ENCODE measurements at regions not wholly inside any gene's neighbourhood (a gene's known extent, or its start where the extent isn't known, plus 50 kb on each side); places are given as distances from the start of the nearest gene placed in this dataset.

DNA sequence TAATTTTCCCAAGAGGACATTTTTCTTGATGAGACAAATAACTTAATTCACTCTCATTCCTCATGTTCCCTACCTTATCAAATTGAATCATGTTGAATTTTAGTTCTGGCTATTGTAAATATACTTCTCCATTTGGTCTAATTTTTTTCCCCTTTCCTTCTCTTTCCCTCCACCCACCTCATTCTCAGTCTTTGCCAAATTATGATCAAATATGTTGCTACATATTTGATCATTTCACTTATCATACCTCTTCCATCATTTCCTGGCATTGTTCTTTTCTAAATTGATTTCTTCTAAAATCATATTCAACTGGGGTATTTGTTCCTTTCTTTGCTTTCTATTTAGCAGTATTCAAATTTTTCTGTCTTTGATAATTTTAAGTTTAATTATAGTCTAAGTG, 52.3 kb downstream of the HDGFL1 start:
- no peak for DNase-seq (ENCODE audit: low spot score)
- intact Hi-C loops (cut with DNase I) = no loop called here

- no peak for DNase-seq (ENCODE audit: low spot score)
- intact Hi-C loops (cut with DNase I) = no loop called here
These were observed 53.0 kb downstream of the HDGFL1 start for GRCh38 chr6:22622351-22622750.

GRCh38 chr6:22622813-22623212, 53.4 kb downstream of the HDGFL1 start:
- intact Hi-C loops (cut with DNase I) = no loop called here
- DNase-seq (ENCODE audit: low spot score) = no peak

- intact Hi-C loops (cut with DNase I) = no loop called here
- no peak for DNase-seq (ENCODE audit: low spot score)
These were observed 58.3 kb downstream of the HDGFL1 start for GRCh38 chr6:22627644-22628043.

- intact Hi-C loops (cut with DNase I) = no loop called here
- no peak for DNase-seq (ENCODE audit: low spot score)
These were observed 61.7 kb downstream of the HDGFL1 start for GRCh38 chr6:22631091-22631490.

DNA sequence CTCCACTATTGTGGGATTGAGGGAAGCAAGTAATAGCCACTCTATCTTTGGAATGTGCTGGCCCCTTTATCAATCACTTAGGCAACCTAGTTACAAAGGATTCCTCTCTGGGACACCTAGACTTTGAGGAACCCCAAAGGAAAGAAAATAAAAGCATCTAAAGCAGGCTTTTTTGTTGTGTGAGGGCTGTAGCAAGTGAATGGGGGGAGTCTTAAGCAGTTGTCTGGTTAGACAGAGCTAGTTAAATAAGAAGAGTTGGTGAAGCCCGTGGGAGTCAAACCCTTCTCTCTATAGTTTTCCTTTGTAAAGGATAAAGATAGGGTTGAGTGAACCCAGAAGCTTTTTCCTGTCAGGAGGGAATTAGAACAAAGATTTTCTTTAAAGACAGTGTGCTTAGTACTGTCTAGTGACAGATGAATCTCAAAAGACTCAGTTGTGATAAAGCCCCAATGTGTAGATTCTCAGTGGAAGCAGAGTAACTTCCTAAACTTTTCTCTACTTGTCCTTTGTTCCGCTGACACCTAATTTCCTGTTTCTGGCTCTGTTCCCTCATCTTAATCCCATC, 63.3 kb downstream of the HDGFL1 start:
- no peak for DNase-seq (ENCODE audit: low spot score)
- intact Hi-C loops (cut with DNase I) = no loop called here

DNA sequence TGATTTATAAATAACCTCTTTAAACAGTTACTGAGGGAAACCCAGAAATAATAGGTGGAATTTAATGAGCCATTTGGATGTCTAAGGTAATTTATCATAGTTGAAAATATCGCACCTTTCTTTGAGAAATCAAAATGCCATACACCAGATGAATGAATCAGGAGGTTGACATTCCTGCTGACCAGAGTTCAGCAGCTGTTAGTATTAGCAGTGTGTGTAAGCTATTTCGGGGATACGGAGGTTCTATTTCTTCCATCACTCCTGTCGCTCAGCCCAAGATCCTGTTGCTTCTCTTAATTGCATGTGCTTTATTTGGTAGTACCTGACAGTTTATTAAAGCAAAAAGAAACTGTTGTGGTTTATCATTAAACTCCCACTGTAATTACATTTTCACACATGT, 67.1 kb downstream of the HDGFL1 start:
- intact Hi-C loops (cut with DNase I) = no loop called here

DNA sequence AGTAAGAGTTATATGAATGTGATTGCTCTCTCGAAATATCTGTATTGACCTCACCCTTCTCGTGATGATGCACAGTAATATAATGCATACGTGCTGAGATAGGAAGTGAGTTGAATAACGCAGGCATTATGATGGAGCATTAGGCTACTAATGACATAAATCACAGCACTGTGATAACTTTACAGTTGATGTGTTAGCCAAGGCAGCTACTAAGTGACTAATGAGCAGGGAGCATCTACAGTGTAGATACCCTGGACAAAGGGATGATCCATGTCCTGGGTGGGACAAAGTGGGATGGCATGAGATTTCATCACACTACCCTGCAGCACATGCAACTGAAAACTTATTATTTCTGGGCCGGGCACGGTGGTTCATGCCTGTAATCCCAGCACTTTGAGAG, 68.4 kb downstream of the HDGFL1 start:
- DNase-seq (ENCODE audit: low spot score) = no peak
- intact Hi-C loops (cut with DNase I) = no loop called here

More for the DNA sequence above, 67.1 kb downstream of the HDGFL1 start:
- no peak for DNase-seq (ENCODE audit: low spot score)

GRCh38 chr6:22638320-22638719, 69.0 kb downstream of the HDGFL1 start:
- DNase-seq (ENCODE audit: low spot score) = no peak
- intact Hi-C loops (cut with DNase I) = no loop called here

DNA sequence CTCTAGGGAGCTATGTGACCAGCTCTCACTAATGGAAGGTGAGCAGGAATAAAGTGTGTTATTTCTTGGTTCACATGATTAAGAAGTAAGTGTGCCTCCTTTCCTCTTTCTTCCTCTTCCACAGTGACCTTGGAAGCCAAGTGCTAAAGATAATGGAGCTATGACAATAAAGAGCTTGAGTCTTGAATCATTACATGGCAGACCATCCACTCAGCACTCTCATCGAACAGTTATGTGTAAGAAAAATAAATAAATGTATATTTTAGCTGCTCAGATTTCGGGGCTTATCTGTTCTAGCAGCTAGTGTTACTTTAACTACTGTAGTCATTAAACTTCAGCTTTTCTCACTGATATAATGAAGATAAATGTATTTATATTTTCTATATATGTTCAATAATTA, 72.9 kb downstream of the HDGFL1 start:
- DNase-seq (ENCODE audit: low spot score) = no peak
- intact Hi-C loops (cut with DNase I) = no loop called here

DNA sequence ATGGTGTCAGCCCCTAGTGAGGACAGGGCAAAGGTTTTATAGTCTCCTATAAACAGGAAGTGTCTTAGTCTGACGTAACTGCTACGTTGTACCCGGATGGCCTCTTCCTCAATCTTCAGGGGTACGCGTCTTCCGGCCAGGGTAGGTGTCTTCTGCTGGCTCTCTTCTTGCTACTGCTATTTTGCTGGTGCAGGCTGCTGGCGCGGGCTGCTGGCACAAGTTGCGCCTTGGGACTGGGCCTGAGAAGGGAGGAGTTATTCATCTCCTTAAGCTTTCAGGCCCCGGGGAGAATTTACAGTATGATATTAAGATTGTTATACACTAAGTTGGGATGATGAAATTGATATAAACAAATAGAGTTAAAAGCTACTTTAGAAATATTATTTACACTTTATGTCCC, 74.4 kb downstream of the HDGFL1 start:
- no peak for DNase-seq (ENCODE audit: low spot score)
- intact Hi-C loops (cut with DNase I) = no loop called here

DNA sequence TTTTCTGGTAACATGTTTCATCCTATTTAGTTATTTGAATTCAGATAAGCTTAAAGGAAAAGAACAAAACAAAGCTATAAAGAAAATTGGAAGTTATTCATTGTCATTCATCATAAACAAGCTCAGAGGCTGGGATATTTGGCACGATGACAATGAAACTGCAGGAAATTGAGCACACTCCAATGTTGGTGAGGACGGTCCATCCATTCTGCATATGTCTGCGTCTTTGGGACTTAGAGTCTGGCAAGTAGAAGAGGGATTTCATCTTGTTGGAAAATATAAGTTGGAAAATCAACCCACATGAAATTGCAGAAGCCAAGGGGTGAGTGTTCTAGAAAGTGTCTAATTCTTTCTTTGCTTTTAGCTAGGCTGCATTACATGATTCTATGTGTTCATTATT, 78.4 kb downstream of the HDGFL1 start:
- intact Hi-C loops (cut with DNase I) = no loop called here
- DNase-seq (ENCODE audit: low spot score) = no peak

DNA sequence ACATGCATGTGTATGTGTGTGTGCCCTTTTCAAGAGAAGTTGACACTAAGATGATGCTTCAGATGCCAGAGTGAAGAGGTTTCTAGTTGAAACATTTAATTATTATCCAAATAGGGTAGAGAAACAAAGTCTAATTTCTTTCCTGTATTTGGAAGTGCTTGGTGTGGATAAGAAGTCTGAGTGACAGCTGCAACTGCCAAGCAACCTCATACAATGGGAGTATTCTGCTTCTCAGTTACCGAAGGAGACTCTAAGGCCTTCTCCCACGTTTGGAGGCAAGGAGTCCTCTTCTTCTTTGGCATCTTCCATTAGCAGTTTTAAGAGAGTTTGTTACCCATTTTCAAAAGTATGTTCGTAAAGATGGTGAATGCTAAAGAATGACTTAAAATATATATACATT, 82.4 kb downstream of the HDGFL1 start:
- intact Hi-C loops (cut with DNase I) = no loop called here
- no peak for DNase-seq (ENCODE audit: low spot score)

- intact Hi-C loops (cut with DNase I) = no loop called here
- DNase-seq (ENCODE audit: low spot score) = no peak
These were observed 84.7 kb downstream of the HDGFL1 start for GRCh38 chr6:22653980-22654610.

- DNase-seq (ENCODE audit: low spot score) = no peak
- intact Hi-C loops (cut with DNase I) = no loop called here
These were observed 87.5 kb downstream of the HDGFL1 start for GRCh38 chr6:22656706-22657351.

DNA sequence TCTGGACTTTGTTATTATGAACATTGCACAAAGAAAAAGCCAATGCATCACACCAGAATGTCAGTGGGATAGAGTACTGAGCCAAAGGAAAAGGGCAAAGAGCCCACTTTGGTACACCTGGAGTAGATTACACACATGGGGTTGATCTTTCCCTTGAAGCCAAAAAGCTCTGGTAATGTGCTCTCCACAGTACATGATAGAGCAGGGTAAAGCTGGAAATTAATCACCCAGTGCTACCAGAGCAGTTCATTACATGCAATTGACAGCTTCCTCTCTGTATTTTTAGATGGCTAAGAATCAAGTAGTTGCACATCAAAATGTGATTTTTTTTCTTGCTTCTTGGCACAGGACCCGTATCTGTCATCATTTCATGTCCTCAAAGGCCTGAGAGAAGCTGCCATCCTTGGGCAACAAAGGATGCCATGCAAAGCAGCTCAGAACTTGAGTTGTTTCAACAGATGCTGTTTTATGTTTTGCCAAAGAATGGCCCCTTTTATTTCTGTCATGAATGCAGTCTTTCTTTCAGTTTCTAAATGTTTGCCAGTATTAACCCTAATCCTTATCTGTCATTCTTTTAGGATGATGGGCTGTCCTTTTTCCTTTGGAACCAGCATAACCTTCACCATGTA, 88.1 kb downstream of the HDGFL1 start:
- intact Hi-C loops (cut with DNase I) = no loop called here
- DNase-seq (ENCODE audit: low spot score) = no peak

DNA sequence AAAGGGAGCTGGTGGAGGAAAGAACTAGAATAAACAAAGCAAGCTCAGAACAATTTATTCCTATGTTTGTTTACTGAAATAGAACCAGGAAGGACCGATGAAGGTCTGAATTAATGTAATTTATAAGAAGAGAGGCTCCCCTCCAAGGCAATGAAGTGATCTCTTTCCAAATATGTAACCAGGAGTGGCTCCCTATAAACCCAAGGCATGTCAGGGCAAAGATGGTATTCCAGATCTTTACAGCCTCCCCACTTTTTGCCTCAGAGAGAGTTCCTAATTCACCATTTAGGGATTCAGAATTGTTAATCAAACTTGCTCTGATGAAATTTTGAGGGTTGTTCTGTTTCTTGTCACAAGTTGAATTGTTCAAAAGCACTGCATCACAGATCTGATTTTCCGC, 88.8 kb downstream of the HDGFL1 start:
- intact Hi-C loops (cut with DNase I) = no loop called here
- no peak for DNase-seq (ENCODE audit: low spot score)

GRCh38 chr6:22658934-22659333, 89.6 kb downstream of the HDGFL1 start:
- intact Hi-C loops (cut with DNase I) = no loop called here
- DNase-seq (ENCODE audit: low spot score) = no peak

DNA sequence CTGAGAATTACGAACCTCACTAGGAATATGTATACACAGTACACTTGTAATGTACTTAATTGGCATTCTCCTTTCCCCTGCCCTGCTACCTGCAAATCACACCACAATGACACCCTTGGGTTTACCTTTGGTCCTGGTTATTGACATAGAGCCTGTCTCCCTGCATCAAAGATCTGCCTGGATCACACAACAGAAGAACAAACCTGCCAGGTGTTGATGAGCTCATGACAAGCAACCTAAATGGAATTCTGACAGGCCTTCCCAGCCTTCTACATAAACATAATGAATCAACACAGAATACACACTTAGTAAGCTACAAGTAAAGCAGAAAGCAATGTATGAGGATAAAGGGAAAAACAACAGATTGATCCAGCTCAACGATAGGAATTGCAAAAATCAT, 95.6 kb downstream of the HDGFL1 start:
- intact Hi-C loops (cut with DNase I) = no loop called here
- no peak for DNase-seq (ENCODE audit: low spot score)

- intact Hi-C loops (cut with DNase I) = no loop called here
- no peak for DNase-seq (ENCODE audit: low spot score)
These were observed 96.7 kb downstream of the HDGFL1 start for GRCh38 chr6:22666021-22666420.

DNA sequence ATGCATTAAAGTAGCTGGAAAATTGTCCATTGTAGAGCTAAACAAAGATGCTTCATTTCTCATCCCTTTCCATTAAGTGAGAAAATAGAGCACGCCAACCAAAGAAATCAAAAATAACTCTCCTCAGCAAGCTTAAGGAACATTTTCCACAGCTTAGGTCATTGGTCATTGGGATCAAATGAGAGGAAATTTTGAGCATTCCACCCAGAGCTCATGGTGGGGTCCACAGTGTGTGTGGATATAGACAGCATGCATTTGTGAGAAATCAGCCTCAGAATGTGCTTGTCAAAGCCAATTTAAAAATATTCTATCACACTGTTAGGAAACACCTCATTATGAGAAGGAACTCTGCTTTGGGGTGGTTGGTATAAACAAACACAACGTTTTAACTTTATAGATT, 97.2 kb downstream of the HDGFL1 start:
- intact Hi-C loops (cut with DNase I) = no loop called here
- DNase-seq (ENCODE audit: low spot score) = no peak
